SK-N-SH (cell line): ENCODE measurements at regions not wholly inside any gene's neighbourhood (a gene's known extent, or its start where the extent isn't known, plus 50 kb on each side); places are given as distances from the start of the nearest gene placed in this dataset.
A peak's percentile ranks its signal among the peaks of the same experiment; 100 is the strongest.

ENCODE experiments used
- CTCF ChIA-PET: fragments of 300-600, 350-600 bp; formaldehyde crosslinking; extraction: SDS; loops from one replicate; lab custom pipeline; 2021; lab: Yijun Ruan, JAX
- POLR2A ChIA-PET: fragments of 350-600 bp; sonication (Branson Sonifier 250); formaldehyde crosslinking; extraction: SDS; loops from one replicate; lab custom pipeline; 2020; ENCODE audit warnings: antibody characterized with exemption, inconsistent platforms; lab: Yijun Ruan, JAX
- DNase-seq: peaks from one replicate; pipeline ENCODE4 v3.0.0; 2012
- H2AFZ ChIP-seq: fragments of 200-600 bp; sonication (generic); 2 replicates; pipeline ENCODE4 v1.8.1; 2016; ENCODE audit warnings: antibody characterized with exemption, mild to moderate bottlenecking, low read depth
- H3F3A ChIP-seq: fragments of 200-600 bp; sonication (generic); replicated peaks from 2 replicates; pipeline ENCODE3; 2016; ENCODE audit warnings: antibody characterized with exemption, mild to moderate bottlenecking; ENCODE audit not compliant: insufficient read depth
- H3K27ac ChIP-seq, 2 experiments: fragments of 200-500 bp in 1 of 2; fragments of 200-600 bp in 1 of 2; sonication (Bioruptor generic) in 1 of 2; sonication (generic), shearing (Covaris generic) in 1 of 2; 2 replicates each; pipeline versions ENCODE4 v1.5.1 to v1.6.1; 2014 to 2016; ENCODE audit warnings: low read depth in 2 of 2, inconsistent platforms in 1 of 2, low read length in 1 of 2, mild to moderate bottlenecking in 1 of 2, mixed read lengths in 1 of 2
- H3K27me3 ChIP-seq: fragments of 200-600 bp; sonication (generic), shearing (Covaris generic); 2 replicates; pipeline ENCODE4 v1.6.1; 2016; ENCODE audit warnings: mixed run types; ENCODE audit not compliant: insufficient read depth
- H3K36me3 ChIP-seq, 2 experiments: fragments of 200-500 bp in 1 of 2; fragments of 200-600 bp in 1 of 2; sonication (Bioruptor generic) in 1 of 2; sonication (generic) in 1 of 2; replicated peaks in 1 of 2; 2 replicates each; pipeline versions ENCODE3 to v1.5.1; 2014 to 2016; ENCODE audit warnings: low read length in 1 of 2, mild to moderate bottlenecking in 1 of 2; ENCODE audit not compliant: insufficient read depth in 2 of 2, control insufficient read depth in 1 of 2
- H3K4me1 ChIP-seq, 2 experiments: fragments of 200-500 bp in 1 of 2; fragments of 200-600 bp in 1 of 2; sonication (Bioruptor generic) in 1 of 2; sonication (generic), shearing (Covaris generic) in 1 of 2; 2 replicates each; pipeline versions ENCODE4 v1.5.1 to v1.6.1; 2014 to 2016; ENCODE audit warnings: low read depth in 1 of 2, low read length in 1 of 2, mixed run types in 1 of 2; ENCODE audit not compliant: insufficient read depth in 2 of 2, control insufficient read depth in 1 of 2
- H3K4me2 ChIP-seq: fragments of 200-600 bp; sonication (generic), shearing (Covaris generic); 2 replicates; pipeline ENCODE4 v1.6.1; 2017; ENCODE audit warnings: mixed run types
- H3K4me3 ChIP-seq, 2 experiments: fragments of 200-500 bp in 1 of 2; fragments of 200-600 bp in 1 of 2; sonication (Bioruptor generic) in 1 of 2; sonication (generic), shearing (Covaris generic) in 1 of 2; 2 replicates each; pipeline versions ENCODE4 v1.5.1 to v1.8.1; 2014 to 2016; ENCODE audit warnings: low read depth in 2 of 2, inconsistent platforms in 1 of 2, low read length in 1 of 2, mild to moderate bottlenecking in 1 of 2, mixed read lengths in 1 of 2, moderate library complexity in 1 of 2
- H3K79me2 ChIP-seq: fragments of 200-600 bp; sonication (generic); 2 replicates; pipeline ENCODE4 v1.8.1; 2017; ENCODE audit warnings: mild to moderate bottlenecking; ENCODE audit not compliant: insufficient read depth
- H3K9ac ChIP-seq: fragments of 200-600 bp; sonication (generic); 2 replicates; pipeline ENCODE4 v1.6.1; 2017; ENCODE audit warnings: mixed run types
- H3K9me2 ChIP-seq: fragments of 200-600 bp; sonication (generic); 2 replicates; pipeline ENCODE4 v1.6.1; 2017; ENCODE audit warnings: mixed run types
- H3K9me3 ChIP-seq: fragments of 200-600 bp; sonication (generic); 2 replicates; pipeline ENCODE4 v1.6.1; 2017; ENCODE audit warnings: mixed run types, mild to moderate bottlenecking, moderate library complexity
- H4K20me1 ChIP-seq: fragments of 200-600 bp; sonication (generic); 2 replicates; pipeline ENCODE4 v1.6.1; 2017; ENCODE audit warnings: mild to moderate bottlenecking, mixed run types; ENCODE audit not compliant: insufficient read depth
- CTCF ChIP-seq: fragments of 200-600 bp; sonication (generic); IDR thresholded peaks from 2 replicates; pipeline ENCODE4 v1.6.1; 2017; ENCODE audit warnings: antibody characterized with exemption, mild to moderate bottlenecking, moderate library complexity
- ELF1 ChIP-seq: IDR thresholded peaks from 2 replicates; pipeline ENCODE4 v1.4.0; 2012
- EP300 ChIP-seq, 2 experiments: IDR thresholded peaks; 2 replicates each; pipeline versions ENCODE4 v1.4.0 to v1.6.1; 2012; ENCODE audit warnings: borderline replicate concordance in 1 of 2, low read depth in 1 of 2, low read length in 1 of 2
- FOSL2 ChIP-seq: IDR thresholded peaks from 2 replicates; pipeline ENCODE4 v1.4.0; 2012; ENCODE audit warnings: low read depth, mild to moderate bottlenecking, moderate library complexity, borderline replicate concordance
- GATA2 ChIP-seq: sonication (generic); formaldehyde crosslinking; IDR thresholded peaks from 2 replicates; pipeline ENCODE4 v1.5.0; 2020; ENCODE audit warnings: mild to moderate bottlenecking, missing genetic modification reagents
- JUND ChIP-seq: IDR thresholded peaks from 2 replicates; pipeline ENCODE4 v1.4.0; 2012
- MEF2A ChIP-seq: IDR thresholded peaks from 2 replicates; pipeline ENCODE4 v1.4.0; 2012; ENCODE audit warnings: low read depth, borderline replicate concordance
- MXI1 ChIP-seq: IDR thresholded peaks from 2 replicates; pipeline ENCODE4 v1.6.1; 2012; ENCODE audit warnings: mild to moderate bottlenecking, low read depth, low read length, improper control_type of control experiment
- NFIC ChIP-seq: IDR thresholded peaks from 2 replicates; pipeline ENCODE4 v1.4.0; 2012; ENCODE audit warnings: borderline replicate concordance
- NRF1 ChIP-seq: IDR thresholded peaks from 2 replicates; pipeline ENCODE4 v1.6.1; 2012; ENCODE audit warnings: low read depth, mild to moderate bottlenecking, low read length
- REST ChIP-seq: IDR thresholded peaks from 2 replicates; pipeline ENCODE4 v1.6.1; 2012; ENCODE audit warnings: mild to moderate bottlenecking, low read depth, low read length, moderate library complexity
- SMC3 ChIP-seq: IDR thresholded peaks from 2 replicates; pipeline ENCODE4 v1.6.1; 2012; ENCODE audit warnings: low read depth, low read length, improper control_type of control experiment
- TAF1 ChIP-seq: IDR thresholded peaks from 2 replicates; pipeline ENCODE4 v1.6.1; 2012; ENCODE audit warnings: low read depth, mild to moderate bottlenecking, low read length, moderate library complexity, borderline replicate concordance
- TEAD4 ChIP-seq: IDR thresholded peaks from 2 replicates; pipeline ENCODE4 v1.4.0; 2012; ENCODE audit warnings: mild to moderate bottlenecking, borderline replicate concordance; ENCODE audit not compliant: insufficient read depth
- WGBS: methylation state at CpG from one replicate; pipeline ENCODE4 v1.1.6; 2017; ENCODE audit warnings: low lambda C conversion rate; 5-methylcytosine and 5-hydroxymethylcytosine counted together

GRCh38 chr17:62888148-62888547 lies 77.9 kb upstream of the TANC2 start:
- Histone ChIP-seq H3K4me1 (peaks cover 3 to 15% of the 10 kb centered on the region in 2 experiments), H3K4me3 (no peak overlapping the region), H4K20me1 (no peaks in the 10 kb centered on the region), H3K4me2 (0 out of 2 replicates have a peak overlapping the region, but pooled peaks have one; percentile 7), H3K9ac (no peak overlapping the region), H2AFZ (no peak overlapping the region), H3K36me3 (no peaks in the 10 kb centered on the region), H3K9me3 (no peaks in the 10 kb centered on the region), H3K27me3 (no peaks in the 10 kb centered on the region), H3K9me2 (no peaks in the 10 kb centered on the region), H3F3A (peaks cover 19% of the 10 kb centered on the region), H3K27ac (peak overlapping the region in 1 of 2 experiments; percentile 42; a peak in 2 of 4 replicates), H3K79me2 (no peaks in the 10 kb centered on the region)
- TF ChIP-seq TAF1, result no peak
- TF ChIP-seq JUND, result peak; percentile 55
- no peak for TF ChIP-seq NRF1
- TF ChIP-seq FOSL2, result peak; percentile 32; the same call in 1 of the 2 replicates
- TF ChIP-seq EP300 (IDR thresholded peaks at IDR 0.05; ENCODE audit: borderline replicate concordance in 1 of 2, low read depth in 1 of 2, low read length in 1 of 2), result 0 out of 4 replicates have a peak, but pooled peaks of 1 of the 2 experiments have one; percentile 11
- TF ChIP-seq SMC3, result no peak
- no peak for TF ChIP-seq REST
- TF ChIP-seq NFIC, result no peak
- no peak for TF ChIP-seq CTCF
- no peak for TF ChIP-seq TEAD4
- TF ChIP-seq ELF1, result no peak
- ChIA-PET CTCF (interaction anchor here (1.5 to 1.9 kb wide), 5 partner anchors 9 to 80 kb away, joined by 3 to 8 read pairs (median 4); no protein-coding TSS in a partner anchor), POLR2A (no interaction called here)
- no peak for DNase-seq

- no peaks in the 10 kb centered on the region for H3K9me2 ChIP-seq
- POLR2A ChIA-PET, result no interaction called here
- no peaks in the 10 kb centered on the region for H3K79me2 ChIP-seq
- no peaks in the 10 kb centered on the region for H3K36me3 ChIP-seq
- no peak overlapping the region for H2AFZ ChIP-seq
- H3K4me3 ChIP-seq, result no peak overlapping the region
- no peaks in the 10 kb centered on the region for H3K27me3 ChIP-seq
- no peaks in the 10 kb centered on the region for H3K9me3 ChIP-seq
- TF ChIP-seq MXI1 (no peak), GATA2 (CRISPR knock-in tag) (no peak), MEF2A (no peak)
- TF ChIP-seq, all 33 proteins: peak for 0
- peak overlapping the region in 1 of 2 experiments; percentile 42; a peak in 2 of 4 replicates for H3K27ac ChIP-seq
- H3F3A ChIP-seq, result peaks cover 12% of the 10 kb centered on the region
- no peaks in the 10 kb centered on the region for H4K20me1 ChIP-seq
- 81% methylated on average over 3 of the region's 3 CpGs for WGBS
- peaks cover 0 to 7% of the 10 kb centered on the region in 2 experiments for H3K4me1 ChIP-seq
- 0 out of 2 replicates have a peak overlapping the region, but pooled peaks have one; percentile 7 for H3K4me2 ChIP-seq
- no peak overlapping the region for H3K9ac ChIP-seq
- DNase-seq, result no peak
- CTCF ChIA-PET, result interaction anchor here (0.6 to 1.9 kb wide), 4 partner anchors 11 to 271 kb away, joined by 3 to 8 read pairs (median 4); no protein-coding TSS in a partner anchor
Measured at GRCh38 chr17:62887437-62887836, 78.6 kb upstream of the TANC2 start.
